ENCODE measurements at regions not wholly inside any gene's neighbourhood (a gene's known extent, or its start where the extent isn't known, plus 50 kb on each side); places are given as distances from the start of the nearest gene placed in this dataset.

- Histone ChIP-seq H3K9me2 (replicated peaks; ENCODE audit: insufficient read depth, low read length) (no peaks in the 10 kb centered on the region), H3K27ac (ENCODE audit: low read length) (no peak overlapping the region), H3K79me2 (ENCODE audit: low read length) (no peaks in the 10 kb centered on the region), H3K9me3 (ENCODE audit: low read length) (no peaks in the 10 kb centered on the region), H3K36me3 (ENCODE audit: insufficient read depth, low read length) (no peaks in the 10 kb centered on the region), H3K4me1 (ENCODE audit: low read length) (peaks cover 3% of the 10 kb centered on the region; the same call in 1 of the 2 replicates), H3K27me3 (ENCODE audit: low read length) (no peaks in the 10 kb centered on the region), H3K9ac (ENCODE audit: low read length) (no peak overlapping the region), H3K4me3 (ENCODE audit: low read length) (no peak overlapping the region), H3K4me2 (ENCODE audit: low read depth, low read length, poor library complexity, severe bottlenecking) (no peak overlapping the region), H2AFZ (ENCODE audit: low read length) (no peak overlapping the region), H4K20me1 (ENCODE audit: insufficient read depth, low read depth, low read length) (no peaks in the 10 kb centered on the region)
- DNase-seq, result no peak
These were observed 396.0 kb upstream of the ZNF608 start for GRCh38 chr5:125142458-125142857.

GRCh38 chr5:125143011-125143410 is 396.6 kb upstream of the ZNF608 start:
- H3K9me3 ChIP-seq (ENCODE audit: low read length), result no peaks in the 10 kb centered on the region
- H2AFZ ChIP-seq (ENCODE audit: low read length), result no peak overlapping the region
- H3K4me1 ChIP-seq (ENCODE audit: low read length), result peaks cover 3% of the 10 kb centered on the region; the same call in 1 of the 2 replicates
- no peak for DNase-seq
- H4K20me1 ChIP-seq (ENCODE audit: insufficient read depth, low read depth, low read length), result no peaks in the 10 kb centered on the region
- H3K4me2 ChIP-seq (ENCODE audit: low read depth, low read length, poor library complexity, severe bottlenecking), result no peak overlapping the region
- no peaks in the 10 kb centered on the region for H3K9me2 ChIP-seq (replicated peaks; ENCODE audit: insufficient read depth, low read length)
- no peaks in the 10 kb centered on the region for H3K79me2 ChIP-seq (ENCODE audit: low read length)
- no peaks in the 10 kb centered on the region for H3K27me3 ChIP-seq (ENCODE audit: low read length)
- H3K36me3 ChIP-seq (ENCODE audit: insufficient read depth, low read length), result no peaks in the 10 kb centered on the region
- no peak overlapping the region for H3K4me3 ChIP-seq (ENCODE audit: low read length)
- no peak overlapping the region for H3K27ac ChIP-seq (ENCODE audit: low read length)
- H3K9ac ChIP-seq (ENCODE audit: low read length), result no peak overlapping the region

GRCh38 chr5:125148076-125148475 is 401.6 kb upstream of the ZNF608 start:
- H3K79me2 ChIP-seq (ENCODE audit: low read length), result no peaks in the 10 kb centered on the region

GRCh38 chr5:125148706-125149105 is 402.3 kb upstream of the ZNF608 start:
- H3K9me2 ChIP-seq (replicated peaks; ENCODE audit: insufficient read depth, low read length), result no peaks in the 10 kb centered on the region
- no peak overlapping the region for H3K27ac ChIP-seq (ENCODE audit: low read length)
- no peak overlapping the region for H3K4me3 ChIP-seq (ENCODE audit: low read length)
- no peak for DNase-seq
- no peaks in the 10 kb centered on the region for H3K79me2 ChIP-seq (ENCODE audit: low read length)
- H4K20me1 ChIP-seq (ENCODE audit: insufficient read depth, low read depth, low read length), result no peaks in the 10 kb centered on the region
- no peak overlapping the region for H3K9ac ChIP-seq (ENCODE audit: low read length)
- H2AFZ ChIP-seq (ENCODE audit: low read length), result no peak overlapping the region
- H3K36me3 ChIP-seq (ENCODE audit: insufficient read depth, low read length), result no peaks in the 10 kb centered on the region
- peaks cover 3% of the 10 kb centered on the region; the same call in 1 of the 2 replicates for H3K4me1 ChIP-seq (ENCODE audit: low read length)
- H3K27me3 ChIP-seq (ENCODE audit: low read length), result no peaks in the 10 kb centered on the region
- H3K9me3 ChIP-seq (ENCODE audit: low read length), result no peaks in the 10 kb centered on the region
- H3K4me2 ChIP-seq (ENCODE audit: low read depth, low read length, poor library complexity, severe bottlenecking), result no peak overlapping the region

More at GRCh38 chr5:125148076-125148475, 401.6 kb upstream of the ZNF608 start:
- Histone ChIP-seq H4K20me1 (ENCODE audit: insufficient read depth, low read depth, low read length) (no peaks in the 10 kb centered on the region), H3K4me1 (ENCODE audit: low read length) (peaks cover 3% of the 10 kb centered on the region; the same call in 1 of the 2 replicates), H3K36me3 (ENCODE audit: insufficient read depth, low read length) (no peaks in the 10 kb centered on the region), H3K27ac (ENCODE audit: low read length) (no peak overlapping the region), H3K4me2 (ENCODE audit: low read depth, low read length, poor library complexity, severe bottlenecking) (no peak overlapping the region), H3K9ac (ENCODE audit: low read length) (no peak overlapping the region), H3K4me3 (ENCODE audit: low read length) (no peak overlapping the region), H3K9me2 (replicated peaks; ENCODE audit: insufficient read depth, low read length) (no peaks in the 10 kb centered on the region), H3K9me3 (ENCODE audit: low read length) (no peaks in the 10 kb centered on the region), H3K27me3 (ENCODE audit: low read length) (no peaks in the 10 kb centered on the region), H2AFZ (ENCODE audit: low read length) (no peak overlapping the region)
- DNase-seq, result no peak

GRCh38 chr5:125149110-125149509 is 402.7 kb upstream of the ZNF608 start:
- no peaks in the 10 kb centered on the region for H3K9me3 ChIP-seq (ENCODE audit: low read length)

GRCh38 chr5:125149527-125149926 is 403.1 kb upstream of the ZNF608 start:
- DNase-seq, result no peak
- Histone ChIP-seq H3K27me3 (ENCODE audit: low read length) (no peaks in the 10 kb centered on the region), H3K9ac (ENCODE audit: low read length) (no peak overlapping the region), H3K4me2 (ENCODE audit: low read depth, low read length, poor library complexity, severe bottlenecking) (no peak overlapping the region), H3K27ac (ENCODE audit: low read length) (no peak overlapping the region), H3K4me3 (ENCODE audit: low read length) (no peak overlapping the region), H3K9me3 (ENCODE audit: low read length) (no peaks in the 10 kb centered on the region), H3K36me3 (ENCODE audit: insufficient read depth, low read length) (no peaks in the 10 kb centered on the region), H4K20me1 (ENCODE audit: insufficient read depth, low read depth, low read length) (no peaks in the 10 kb centered on the region), H3K9me2 (replicated peaks; ENCODE audit: insufficient read depth, low read length) (no peaks in the 10 kb centered on the region), H3K79me2 (ENCODE audit: low read length) (no peaks in the 10 kb centered on the region), H2AFZ (ENCODE audit: low read length) (no peak overlapping the region), H3K4me1 (ENCODE audit: low read length) (no peaks in the 10 kb centered on the region)

More at GRCh38 chr5:125149110-125149509, 402.7 kb upstream of the ZNF608 start:
- H4K20me1 ChIP-seq (ENCODE audit: insufficient read depth, low read depth, low read length), result no peaks in the 10 kb centered on the region
- no peaks in the 10 kb centered on the region for H3K4me1 ChIP-seq (ENCODE audit: low read length)
- DNase-seq, result no peak
- H3K27ac ChIP-seq (ENCODE audit: low read length), result no peak overlapping the region
- no peak overlapping the region for H3K4me3 ChIP-seq (ENCODE audit: low read length)
- H3K36me3 ChIP-seq (ENCODE audit: insufficient read depth, low read length), result no peaks in the 10 kb centered on the region
- H2AFZ ChIP-seq (ENCODE audit: low read length), result no peak overlapping the region
- H3K79me2 ChIP-seq (ENCODE audit: low read length), result no peaks in the 10 kb centered on the region
- no peak overlapping the region for H3K9ac ChIP-seq (ENCODE audit: low read length)
- no peaks in the 10 kb centered on the region for H3K27me3 ChIP-seq (ENCODE audit: low read length)
- no peak overlapping the region for H3K4me2 ChIP-seq (ENCODE audit: low read depth, low read length, poor library complexity, severe bottlenecking)
- no peaks in the 10 kb centered on the region for H3K9me2 ChIP-seq (replicated peaks; ENCODE audit: insufficient read depth, low read length)

GRCh38 chr5:125150041-125150669 is 403.7 kb upstream of the ZNF608 start:
- H2AFZ ChIP-seq (ENCODE audit: low read length), result no peak overlapping the region
- no peak overlapping the region for H3K9ac ChIP-seq (ENCODE audit: low read length)
- no peaks in the 10 kb centered on the region for H4K20me1 ChIP-seq (ENCODE audit: insufficient read depth, low read depth, low read length)
- no peaks in the 10 kb centered on the region for H3K36me3 ChIP-seq (ENCODE audit: insufficient read depth, low read length)
- H3K9me3 ChIP-seq (ENCODE audit: low read length), result no peaks in the 10 kb centered on the region
- no peak overlapping the region for H3K4me3 ChIP-seq (ENCODE audit: low read length)
- DNase-seq, result no peak
- H3K9me2 ChIP-seq (replicated peaks; ENCODE audit: insufficient read depth, low read length), result no peaks in the 10 kb centered on the region
- no peak overlapping the region for H3K27ac ChIP-seq (ENCODE audit: low read length)
- H3K4me2 ChIP-seq (ENCODE audit: low read depth, low read length, poor library complexity, severe bottlenecking), result no peak overlapping the region
- no peaks in the 10 kb centered on the region for H3K79me2 ChIP-seq (ENCODE audit: low read length)
- no peaks in the 10 kb centered on the region for H3K27me3 ChIP-seq (ENCODE audit: low read length)
- H3K4me1 ChIP-seq (ENCODE audit: low read length), result no peaks in the 10 kb centered on the region

- no peaks in the 10 kb centered on the region for H3K79me2 ChIP-seq (ENCODE audit: low read length)
- no peaks in the 10 kb centered on the region for H4K20me1 ChIP-seq (ENCODE audit: insufficient read depth, low read depth, low read length)
- H3K27me3 ChIP-seq (ENCODE audit: low read length), result no peaks in the 10 kb centered on the region
- no peaks in the 10 kb centered on the region for H3K9me3 ChIP-seq (ENCODE audit: low read length)
- no peak overlapping the region for H3K4me2 ChIP-seq (ENCODE audit: low read depth, low read length, poor library complexity, severe bottlenecking)
- H3K4me3 ChIP-seq (ENCODE audit: low read length), result no peak overlapping the region
- no peak overlapping the region for H2AFZ ChIP-seq (ENCODE audit: low read length)
- H3K27ac ChIP-seq (ENCODE audit: low read length), result no peak overlapping the region
- no peaks in the 10 kb centered on the region for H3K36me3 ChIP-seq (ENCODE audit: insufficient read depth, low read length)
- no peak for DNase-seq
- H3K4me1 ChIP-seq (ENCODE audit: low read length), result no peaks in the 10 kb centered on the region
- H3K9me2 ChIP-seq (replicated peaks; ENCODE audit: insufficient read depth, low read length), result no peaks in the 10 kb centered on the region
- no peak overlapping the region for H3K9ac ChIP-seq (ENCODE audit: low read length)
These were observed 404.9 kb upstream of the ZNF608 start for GRCh38 chr5:125151150-125151900.

Measured in Karpas-422 (cell line).